Tibial artery (tissue), 4 donors: ENCODE measurements at regions not wholly inside any gene's neighbourhood (a gene's known extent, or its start where the extent isn't known, plus 50 kb on each side); places are given as distances from the start of the nearest gene placed in this dataset.

Experiments used
- DNase-seq, 2 donors: peaks; one replicate each; pipeline ENCODE4 v3.0.0-alpha.2; 2019
- H3K27ac ChIP-seq, 2 donors: fragments of 200-600 bp; sonication (generic) in 1 of 2; 1 replicate in 1 of 2; 2 replicates in 1 of 2; pipeline ENCODE4 v1.5.1; 2018 to 2019; ENCODE audit warnings: mild to moderate bottlenecking in 1 of 2
- H3K27me3 ChIP-seq, 2 donors: fragments of 200-600 bp; sonication (generic) in 1 of 2; one replicate each; pipeline versions ENCODE4 v1.5.1 to v1.6.0; 2016 to 2019
- H3K36me3 ChIP-seq, 3 donors: fragments of 200-600 bp; sonication (generic) in 2 of 3; one replicate each; pipeline ENCODE4 v1.5.1; 2016 to 2019; ENCODE audit warnings: mild to moderate bottlenecking in 2 of 3
- H3K4me1 ChIP-seq, 4 donors: fragments of 200-600 bp; sonication (generic) in 2 of 4; 1 replicate in 3 of 4; 2 replicates in 1 of 4; pipeline ENCODE4 v1.5.1; 2016 to 2019
- H3K4me3 ChIP-seq, 2 donors: fragments of 200-600 bp; sonication (generic) in 1 of 2; 1 replicate in 1 of 2; 2 replicates in 1 of 2; pipeline ENCODE4 v1.5.1; 2018 to 2019; ENCODE audit warnings: mild to moderate bottlenecking in 2 of 2
- H3K9me3 ChIP-seq, 3 donors: fragments of 200-600 bp; sonication (generic) in 1 of 3; one replicate each; pipeline ENCODE4 v1.5.1; 2016 to 2019
- intact Hi-C: fragments of 100-400 bp; cut with DNase I; formaldehyde crosslinking; loops from one replicate; pipeline ENCODE4 v1.15.0; 2023; ENCODE audit warnings: low total_unique reads
- TF ChIP-seq, protein P1 (sequence below), 2 experiments: fragments of 200-600 bp in 1 of 2; fragments of 450-650 bp in 1 of 2; IDR thresholded peaks; one replicate each; pipeline ENCODE4 v1.5.1; 2017 to 2019; ENCODE audit warnings: antibody characterized with exemption in 2 of 2, mild to moderate bottlenecking in 1 of 2, moderate library complexity in 1 of 2

DNA sequence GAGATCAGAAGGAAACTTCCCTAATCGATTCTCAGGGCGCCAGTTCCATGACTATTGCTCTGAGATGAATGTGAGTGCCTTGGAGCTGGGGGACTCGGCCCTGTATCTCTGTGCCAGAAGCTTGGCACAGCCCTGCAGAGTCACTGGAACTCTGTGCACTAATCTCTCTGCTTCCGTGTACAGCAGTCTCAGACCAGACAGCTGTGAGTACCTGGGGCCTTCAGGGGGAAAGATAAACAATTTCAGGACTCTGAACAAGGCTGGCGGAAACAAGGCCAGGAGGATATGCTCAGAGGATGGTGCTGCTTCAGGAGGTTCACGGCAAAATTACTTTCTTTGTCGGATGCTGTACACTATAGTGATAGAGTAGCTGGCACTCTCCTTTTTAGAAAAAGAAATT is 131.7 kb upstream of the PRSS58 start:
- DNase-seq: no peak
- intact Hi-C loops: no loop called here
- Histone ChIP-seq H3K27ac (no peak overlapping the region), H3K36me3 (no peaks in the 10 kb centered on the region), H3K4me3 (no peak overlapping the region), H3K27me3 (no peaks in the 10 kb centered on the region), H3K4me1 (no peaks in the 10 kb centered on the region), H3K9me3 (no peaks in the 10 kb centered on the region)
- TF ChIP-seq, protein P1, sequence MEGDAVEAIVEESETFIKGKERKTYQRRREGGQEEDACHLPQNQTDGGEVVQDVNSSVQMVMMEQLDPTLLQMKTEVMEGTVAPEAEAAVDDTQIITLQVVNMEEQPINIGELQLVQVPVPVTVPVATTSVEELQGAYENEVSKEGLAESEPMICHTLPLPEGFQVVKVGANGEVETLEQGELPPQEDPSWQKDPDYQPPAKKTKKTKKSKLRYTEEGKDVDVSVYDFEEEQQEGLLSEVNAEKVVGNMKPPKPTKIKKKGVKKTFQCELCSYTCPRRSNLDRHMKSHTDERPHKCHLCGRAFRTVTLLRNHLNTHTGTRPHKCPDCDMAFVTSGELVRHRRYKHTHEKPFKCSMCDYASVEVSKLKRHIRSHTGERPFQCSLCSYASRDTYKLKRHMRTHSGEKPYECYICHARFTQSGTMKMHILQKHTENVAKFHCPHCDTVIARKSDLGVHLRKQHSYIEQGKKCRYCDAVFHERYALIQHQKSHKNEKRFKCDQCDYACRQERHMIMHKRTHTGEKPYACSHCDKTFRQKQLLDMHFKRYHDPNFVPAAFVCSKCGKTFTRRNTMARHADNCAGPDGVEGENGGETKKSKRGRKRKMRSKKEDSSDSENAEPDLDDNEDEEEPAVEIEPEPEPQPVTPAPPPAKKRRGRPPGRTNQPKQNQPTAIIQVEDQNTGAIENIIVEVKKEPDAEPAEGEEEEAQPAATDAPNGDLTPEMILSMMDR (IDR thresholded peaks at IDR 0.05): no peak

DNA sequence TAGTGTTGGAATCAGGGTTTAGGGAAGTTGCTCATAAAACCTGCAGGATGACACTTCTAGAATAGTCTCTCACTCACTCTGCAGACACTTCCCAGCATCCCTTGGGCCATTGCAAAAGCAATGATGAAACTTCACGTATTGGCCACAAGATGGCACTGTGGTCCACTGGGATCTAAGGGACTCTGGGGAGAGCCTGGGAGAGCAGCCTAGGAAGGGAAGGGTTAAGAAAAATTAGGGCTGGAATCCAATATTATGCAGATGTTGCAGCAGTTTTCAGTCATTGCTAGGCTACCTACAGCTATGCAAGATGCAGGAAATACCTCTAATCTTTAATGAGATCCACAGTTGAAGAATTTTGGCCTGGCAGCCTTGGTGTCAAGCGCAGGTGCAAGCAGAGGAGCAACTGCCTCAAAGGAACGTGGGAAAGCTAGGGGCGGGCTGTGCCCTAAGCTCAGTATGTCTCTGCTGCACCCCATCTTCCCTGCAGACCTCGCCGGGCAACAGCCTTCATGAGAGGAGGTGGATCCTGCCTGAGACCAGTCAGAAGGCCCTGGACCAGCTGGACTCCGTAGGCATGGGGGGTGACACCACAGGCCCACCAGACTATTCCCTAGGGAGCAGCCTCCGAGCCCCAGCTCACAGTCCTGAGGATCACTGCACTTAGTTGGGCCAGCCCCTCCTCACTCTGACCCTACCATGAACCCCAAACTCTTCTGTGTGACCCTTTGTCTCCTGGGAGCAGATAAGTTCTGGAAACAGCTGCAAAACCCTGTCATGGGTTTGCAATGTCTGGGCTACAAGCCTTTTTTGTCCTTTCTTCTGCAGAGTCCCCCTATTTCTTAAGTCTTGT is 127.9 kb upstream of the PRSS58 start:
- TF ChIP-seq, protein P1 (IDR thresholded peaks at IDR 0.05): peak in 1 of 2 experiments; percentile 39
- H3K4me3 ChIP-seq: no peak overlapping the region
- no peak for DNase-seq
- H3K27me3 ChIP-seq: no peaks in the 10 kb centered on the region
- no peaks in the 10 kb centered on the region for H3K9me3 ChIP-seq
- no peak overlapping the region for H3K27ac ChIP-seq
- intact Hi-C loops: no loop called here
- H3K36me3 ChIP-seq: no peaks in the 10 kb centered on the region
- no peaks in the 10 kb centered on the region for H3K4me1 ChIP-seq

DNA sequence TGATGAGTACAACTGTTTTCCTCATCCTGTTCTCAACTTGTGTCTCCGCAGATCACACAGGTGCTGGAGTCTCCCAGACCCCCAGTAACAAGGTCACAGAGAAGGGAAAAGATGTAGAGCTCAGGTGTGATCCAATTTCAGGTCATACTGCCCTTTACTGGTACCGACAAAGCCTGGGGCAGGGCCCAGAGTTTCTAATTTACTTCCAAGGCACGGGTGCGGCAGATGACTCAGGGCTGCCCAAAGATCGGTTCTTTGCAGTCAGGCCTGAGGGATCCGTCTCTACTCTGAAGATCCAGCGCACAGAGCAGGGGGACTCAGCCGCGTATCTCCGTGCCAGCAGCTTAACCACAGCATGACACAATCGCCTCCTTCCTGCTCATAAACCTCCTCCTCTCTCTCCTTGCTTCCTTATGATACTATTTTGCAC is 126.7 kb upstream of the PRSS58 start:
- DNase-seq: no peak
- H3K4me1 ChIP-seq: no peaks in the 10 kb centered on the region
- H3K27ac ChIP-seq: no peak overlapping the region
- intact Hi-C loops: no loop called here
- no peaks in the 10 kb centered on the region for H3K9me3 ChIP-seq
- TF ChIP-seq, protein P1 (IDR thresholded peaks at IDR 0.05): no peak
- H3K27me3 ChIP-seq: no peaks in the 10 kb centered on the region
- no peaks in the 10 kb centered on the region for H3K36me3 ChIP-seq
- no peak overlapping the region for H3K4me3 ChIP-seq

DNA sequence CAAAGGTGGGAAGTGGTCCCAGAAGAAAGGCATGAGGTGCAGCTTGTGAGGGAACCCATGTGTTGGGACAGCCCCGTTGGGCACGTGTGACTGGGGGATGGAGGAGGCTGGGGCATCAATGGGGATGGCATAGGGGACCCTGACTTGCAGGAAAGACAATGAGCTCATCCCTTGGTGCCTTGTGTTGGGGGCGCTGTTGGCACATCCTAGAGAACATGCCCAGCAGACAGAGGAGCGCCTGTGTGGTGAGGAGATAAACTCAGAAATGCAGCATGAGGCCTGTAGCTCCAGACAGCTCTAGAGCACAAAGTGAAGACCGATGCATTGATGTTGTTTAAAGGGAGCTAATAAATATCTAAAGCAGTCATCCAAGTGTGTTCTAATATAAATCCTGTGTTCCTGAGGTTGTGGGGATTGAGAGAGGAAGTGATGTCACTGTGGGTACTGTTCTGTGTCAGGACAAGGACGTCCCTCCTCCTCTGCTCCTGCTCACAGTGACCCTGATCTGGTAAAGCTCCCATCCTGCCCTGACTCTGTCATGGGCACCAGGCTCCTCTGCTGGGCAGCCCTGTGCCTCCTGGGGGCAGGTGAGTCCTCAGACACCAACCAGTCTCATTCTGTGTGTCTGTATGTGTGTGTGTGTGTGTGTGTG is 126.1 kb upstream of the PRSS58 start:
- H3K27ac ChIP-seq: no peak overlapping the region
- no peak for DNase-seq
- no peak overlapping the region for H3K4me3 ChIP-seq
- H3K27me3 ChIP-seq: no peaks in the 10 kb centered on the region
- no peaks in the 10 kb centered on the region for H3K36me3 ChIP-seq
- TF ChIP-seq, protein P1 (IDR thresholded peaks at IDR 0.05): no peak
- H3K9me3 ChIP-seq: no peaks in the 10 kb centered on the region
- H3K4me1 ChIP-seq: no peaks in the 10 kb centered on the region
- intact Hi-C loops: no loop called here

DNA sequence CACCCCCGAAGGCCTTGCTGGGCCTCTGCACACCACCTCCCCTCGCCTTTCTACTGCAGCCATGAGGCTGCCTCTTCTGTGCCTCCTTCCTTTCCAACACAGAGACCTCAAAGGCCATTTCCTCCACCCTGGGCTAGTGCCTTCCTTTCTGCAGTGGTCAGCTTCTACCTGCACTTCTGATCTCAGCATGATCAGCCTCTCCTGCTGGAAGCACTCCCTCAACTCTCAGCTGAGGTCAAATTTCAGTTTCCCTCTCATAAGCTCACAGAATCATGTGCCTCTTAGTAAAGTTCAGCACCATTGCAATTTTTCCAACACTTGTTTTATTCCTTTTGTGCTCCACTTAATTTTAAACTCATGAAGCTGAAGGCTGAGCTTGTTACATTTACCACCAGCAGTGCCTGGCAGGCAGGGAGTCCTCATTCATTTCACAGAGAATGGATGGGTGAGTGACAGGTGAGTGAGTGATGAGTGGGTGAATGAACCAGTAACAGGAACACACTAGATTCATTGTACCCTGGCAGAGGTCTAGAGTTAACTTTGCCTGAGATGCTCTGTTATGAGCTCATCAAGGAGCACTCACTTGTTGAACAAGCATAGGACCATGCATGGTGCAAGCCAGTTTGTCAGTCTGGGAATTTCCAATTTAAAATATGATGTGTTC is 124.0 kb upstream of the PRSS58 start:
- no peak for DNase-seq
- Histone ChIP-seq H3K4me1 (no peaks in the 10 kb centered on the region), H3K27me3 (no peaks in the 10 kb centered on the region), H3K9me3 (no peaks in the 10 kb centered on the region), H3K27ac (no peak overlapping the region), H3K4me3 (no peak overlapping the region), H3K36me3 (no peaks in the 10 kb centered on the region)
- TF ChIP-seq, protein P1 (IDR thresholded peaks at IDR 0.05): no peak
- intact Hi-C loops: no loop called here
